IMR-90 (cell line): ENCODE measurements at regions not wholly inside any gene's neighbourhood (a gene's known extent, or its start where the extent isn't known, plus 50 kb on each side); places are given as distances from the start of the nearest gene placed in this dataset.
"Not testable (repeated sequence)": the region's sequence is repeated elsewhere in the genome, so short reads cannot be mapped to it uniquely, and the experiment has no call there.

ENCODE experiments used
- ATAC-seq: fragments of 200-7000 bp; cut with Tn5 transposase; 2 replicates; pipeline ENCODE4 v1.9.1; 2020; ENCODE audit warnings: low read depth, mild to moderate bottlenecking, moderate library complexity
- BruUV-seq: library from RNA; stranded (reverse); fragments of 400-500 nt; replicated peaks from 2 replicates; lab custom pipeline; 2021; lab: Mats Ljungman, UMichigan
- CTCF ChIA-PET: fragments of 300-600 bp; formaldehyde crosslinking; extraction: SDS; loops from one replicate; lab custom pipeline; 2021; ENCODE audit warnings: antibody characterized with exemption; lab: Yijun Ruan, JAX
- POLR2A ChIA-PET: fragments of 300-600 bp; sonication (Branson Sonifier 250); formaldehyde crosslinking; loops from one replicate; lab custom pipeline; 2022; ENCODE audit warnings: antibody characterized with exemption; ENCODE audit not compliant: unreplicated experiment; lab: Charles Lee
- DNase-seq: peaks from one replicate; pipeline ENCODE4 v3.0.0; 2013
- H2AFZ ChIP-seq: replicated peaks from 2 replicates; pipeline ENCODE3; 2013; ENCODE audit warnings: low read length, mild to moderate bottlenecking; ENCODE audit not compliant: poor library complexity
- H2AK5ac ChIP-seq: 2 replicates; pipeline ENCODE4 v1.6.1; 2013; ENCODE audit warnings: low read depth, low read length, inconsistent platforms
- H2AK9ac ChIP-seq: replicated peaks from 2 replicates; pipeline ENCODE3; 2013; ENCODE audit warnings: mild to moderate bottlenecking, low read depth, low read length, moderate library complexity; ENCODE audit not compliant: poor library complexity
- H2BK120ac ChIP-seq: 2 replicates; pipeline ENCODE4 v1.6.1; 2013; ENCODE audit warnings: low read depth, low read length, inconsistent platforms
- H2BK15ac ChIP-seq: 3 replicates; pipeline ENCODE4 v1.6.1; 2013; ENCODE audit warnings: low read depth, low read length, inconsistent platforms
- H2BK20ac ChIP-seq: 2 replicates; pipeline ENCODE4 v1.6.1; 2013; ENCODE audit warnings: low read depth, mild to moderate bottlenecking, inconsistent platforms, low read length, moderate library complexity
- H2BK5ac ChIP-seq: 2 replicates; pipeline ENCODE4 v1.6.1; 2013; ENCODE audit warnings: mild to moderate bottlenecking, low read depth, low read length, inconsistent platforms; ENCODE audit not compliant: poor library complexity, severe bottlenecking
- H3K14ac ChIP-seq: replicated peaks from 2 replicates; pipeline ENCODE4 v1.6.1; 2013; ENCODE audit warnings: low read depth, low read length, inconsistent platforms
- H3K18ac ChIP-seq: 2 replicates; pipeline ENCODE4 v1.6.1; 2013; ENCODE audit warnings: low read depth, low read length, control low read depth
- H3K23ac ChIP-seq: 2 replicates; pipeline ENCODE4 v1.6.1; 2013; ENCODE audit warnings: low read depth, low read length, inconsistent platforms
- H3K27ac ChIP-seq: 2 replicates; pipeline ENCODE4 v1.5.1; 2013; ENCODE audit warnings: mild to moderate bottlenecking, control low read depth, low read length; ENCODE audit not compliant: insufficient read depth
- H3K27me3 ChIP-seq: 2 replicates; pipeline ENCODE4 v1.6.1; 2013; ENCODE audit warnings: low read length; ENCODE audit not compliant: control insufficient read depth, insufficient read depth
- H3K36me3 ChIP-seq: 2 replicates; pipeline ENCODE4 v1.6.1; 2013; ENCODE audit warnings: low read length, mixed read lengths; ENCODE audit not compliant: control insufficient read depth, insufficient read depth
- H3K4ac ChIP-seq: 2 replicates; pipeline ENCODE4 v1.6.1; 2013; ENCODE audit warnings: low read depth, low read length, inconsistent platforms
- H3K4me1 ChIP-seq: 2 replicates; pipeline ENCODE4 v1.6.1; 2013; ENCODE audit warnings: low read length, mixed read lengths; ENCODE audit not compliant: control insufficient read depth, insufficient read depth
- H3K4me2 ChIP-seq: 2 replicates; pipeline ENCODE4 v1.6.1; 2013; ENCODE audit warnings: low read depth, mild to moderate bottlenecking, control low read depth, low read length, moderate library complexity
- H3K4me3 ChIP-seq: 2 replicates; pipeline ENCODE4 v1.5.1; 2013; ENCODE audit warnings: low read depth, mild to moderate bottlenecking, control low read depth, low read length, moderate library complexity; ENCODE audit not compliant: insufficient read depth
- H3K56ac ChIP-seq: 2 replicates; pipeline ENCODE4 v1.6.1; 2013; ENCODE audit warnings: low read length, inconsistent platforms; ENCODE audit not compliant: insufficient read depth; ENCODE audit errors: extremely low read depth
- H3K79me1 ChIP-seq, 2 experiments: 2 replicates each; pipeline ENCODE4 v1.6.1; 2013; ENCODE audit warnings: low read length in 2 of 2, inconsistent platforms in 1 of 2, low read depth in 1 of 2
- H3K9ac ChIP-seq: 2 replicates; pipeline ENCODE4 v1.6.1; 2013; ENCODE audit warnings: low read depth, low read length, control low read depth
- H3K9me1 ChIP-seq: 2 replicates; pipeline ENCODE4 v1.6.1; 2013; ENCODE audit warnings: low read length, inconsistent platforms; ENCODE audit not compliant: insufficient read depth
- H3K9me3 ChIP-seq: 2 replicates; pipeline ENCODE4 v1.6.1; 2013; ENCODE audit warnings: low read length; ENCODE audit not compliant: control insufficient read depth, insufficient read depth
- H4K20me1 ChIP-seq: 2 replicates; pipeline ENCODE4 v1.6.1; 2013; ENCODE audit warnings: low read length, inconsistent platforms; ENCODE audit not compliant: insufficient read depth
- H4K5ac ChIP-seq: 2 replicates; pipeline ENCODE4 v1.6.1; 2013; ENCODE audit warnings: mild to moderate bottlenecking, low read depth, low read length, control low read depth
- H4K8ac ChIP-seq, 2 experiments: 2 replicates each; pipeline ENCODE4 v1.6.1; 2013; ENCODE audit warnings: low read depth in 2 of 2, low read length in 2 of 2, control low read depth in 1 of 2, inconsistent platforms in 1 of 2
- H4K91ac ChIP-seq: 2 replicates; pipeline ENCODE4 v1.6.1; 2013; ENCODE audit warnings: low read depth, low read length, inconsistent platforms; ENCODE audit not compliant: insufficient read depth
- RCOR1 ChIP-seq: IDR thresholded peaks from 2 replicates; pipeline ENCODE4 v1.6.1; 2012; ENCODE audit warnings: mild to moderate bottlenecking, low read length, improper control_type of control experiment; ENCODE audit not compliant: insufficient replicate concordance
- USF2 ChIP-seq: fragments of 150-350 bp; IDR thresholded peaks from 2 replicates; pipeline ENCODE4 v1.6.1; 2017; ENCODE audit warnings: mild to moderate bottlenecking, antibody characterized with exemption, low read length, low read depth
- WGBS, 2 experiments: methylation state at CpG; one replicate each; pipeline versions ENCODE4 v1.1.5 to v1.1.7; 2013; ENCODE audit warnings: missing lambda C conversion rate in 2 of 2; ENCODE audit not compliant: insufficient read length in 1 of 2; ENCODE audit errors: extremely low coverage in 2 of 2; 5-methylcytosine and 5-hydroxymethylcytosine counted together
- dilution Hi-C: fragments of 300-500 bp; cut with HindIII; formaldehyde crosslinking; loops from one replicate; pipeline ENCODE4 v1.14.3; 2018; ENCODE audit warnings: low sequenced_read_pairs; ENCODE audit not compliant: unreplicated experiment
- in situ Hi-C: fragments of 300-500 bp; cut with MboI; formaldehyde crosslinking; loops from 3 replicates; pipeline ENCODE4 v1.14.3; 2019; ENCODE audit warnings: low sequenced_read_pairs, inconsistent platforms, mixed read lengths
- intact Hi-C: fragments of 100-400 bp; cut with micrococcal nuclease; formaldehyde crosslinking; loops from 2 replicates; pipeline ENCODE4 v1.10.0; 2022

GRCh38 chr6:68211242-68211795 is 423.8 kb upstream of the ADGRB3 start:
- Histone ChIP-seq H4K8ac (no peak overlapping the region), H4K5ac (no peak overlapping the region), H2BK5ac (no peak overlapping the region), H2BK20ac (no peak overlapping the region), H3K79me1 (no peaks in the 10 kb centered on the region), H3K4ac (no peak overlapping the region), H3K56ac (no peak overlapping the region), H4K20me1 (no peaks in the 10 kb centered on the region), H2BK15ac (no peak overlapping the region), H3K23ac (no peak overlapping the region), H3K9me3 (no peaks in the 10 kb centered on the region), H3K18ac (no peak overlapping the region), H3K4me3 (no peak overlapping the region), H3K4me2 (no peak overlapping the region), H3K9me1 (no peaks in the 10 kb centered on the region), H4K91ac (no peak overlapping the region), H2BK120ac (no peak overlapping the region), H2AK9ac (no peak overlapping the region), H3K27ac (no peak overlapping the region), H2AFZ (no peak overlapping the region), H2AK5ac (no peak overlapping the region), H3K36me3 (no peaks in the 10 kb centered on the region), H3K14ac (no peak overlapping the region), H3K9ac (no peak overlapping the region), H3K4me1 (no peaks in the 10 kb centered on the region), H3K27me3 (no peaks in the 10 kb centered on the region)
- in situ Hi-C loops (no loop called here), intact Hi-C loops (no loop called here), dilution Hi-C loops (no loop called here)
- BruUV-seq = no TSS peak
- no CpG with 5 or more reads among the region's 2 CpGs for WGBS, 2 experiments
- POLR2A ChIA-PET = no interaction called here
- DNase-seq (no peak), ATAC-seq (no peak)
- CTCF ChIA-PET = no interaction called here
- no peak for TF ChIP-seq RCOR1
- TF ChIP-seq USF2 = no peak

GRCh38 chr6:68207612-68208011 is 427.5 kb upstream of the ADGRB3 start:
- H3K27me3 ChIP-seq, H4K20me1 ChIP-seq, ATAC-seq, H3K4me1 ChIP-seq, dilution Hi-C loops, H3K9me3 ChIP-seq, DNase-seq, H2AK5ac ChIP-seq, H3K56ac ChIP-seq, H3K79me1 ChIP-seq, in situ Hi-C loops, BruUV-seq, H2BK5ac ChIP-seq, H3K14ac ChIP-seq, H4K5ac ChIP-seq, H4K91ac ChIP-seq, H2AK9ac ChIP-seq, POLR2A ChIA-PET, H2BK20ac ChIP-seq, H2BK15ac ChIP-seq, H3K4me3 ChIP-seq, H2BK120ac ChIP-seq, H3K23ac ChIP-seq, H3K4ac ChIP-seq, H3K27ac ChIP-seq, H3K9ac ChIP-seq, H2AFZ ChIP-seq, H3K4me2 ChIP-seq, H4K8ac ChIP-seq, intact Hi-C loops, H3K9me1 ChIP-seq, H3K18ac ChIP-seq, CTCF ChIA-PET, H3K36me3 ChIP-seq: not testable (repeated sequence)
